ENCODE measurements at regions not wholly inside any gene's neighbourhood (a gene's known extent, or its start where the extent isn't known, plus 50 kb on each side); places are given as distances from the start of the nearest gene placed in this dataset.

GRCh38 chr15:100751585-100751984, 128.0 kb upstream of the ALDH1A3 start:
- TF ChIP-seq POLR2AphosphoS5 (IDR thresholded peaks at IDR 0.05; ENCODE audit: low read depth, low read length) (no peak), POLR2A (IDR thresholded peaks at IDR 0.05; ENCODE audit: low read depth, low read length) (no peak), TAF1 (IDR thresholded peaks at IDR 0.05; ENCODE audit: borderline replicate concordance, low read depth, low read length) (no peak)
- FAIRE-seq (no peak), DNase-seq (ENCODE audit: insufficient read length) (no peak)

- no peak for TF ChIP-seq POLR2AphosphoS5 (IDR thresholded peaks at IDR 0.05; ENCODE audit: low read depth, low read length)
- FAIRE-seq: no peak
- no peak for DNase-seq (ENCODE audit: insufficient read length)
These were observed 126.1 kb upstream of the ALDH1A3 start for GRCh38 chr15:100753503-100753902.

- no peak for FAIRE-seq
- TF ChIP-seq POLR2A (IDR thresholded peaks at IDR 0.05; ENCODE audit: low read depth, low read length) (no peak), TAF1 (IDR thresholded peaks at IDR 0.05; ENCODE audit: borderline replicate concordance, low read depth, low read length) (no peak), POLR2AphosphoS5 (IDR thresholded peaks at IDR 0.05; ENCODE audit: low read depth, low read length) (no peak)
- no peak for DNase-seq (ENCODE audit: insufficient read length)
These were observed 122.0 kb upstream of the ALDH1A3 start for GRCh38 chr15:100757661-100758060.

- DNase-seq (ENCODE audit: insufficient read length) (no peak), FAIRE-seq (no peak)
- TF ChIP-seq POLR2AphosphoS5 (IDR thresholded peaks at IDR 0.05; ENCODE audit: low read depth, low read length): no peak
- no peak for TF ChIP-seq POLR2A (IDR thresholded peaks at IDR 0.05; ENCODE audit: low read depth, low read length)
- TF ChIP-seq TAF1 (IDR thresholded peaks at IDR 0.05; ENCODE audit: borderline replicate concordance, low read depth, low read length): no peak
These were observed 121.1 kb upstream of the ALDH1A3 start for GRCh38 chr15:100758555-100758954.

GRCh38 chr15:100759106-100759505, 120.5 kb upstream of the ALDH1A3 start:
- FAIRE-seq (no peak), DNase-seq (ENCODE audit: insufficient read length) (no peak)
- TF ChIP-seq POLR2AphosphoS5 (IDR thresholded peaks at IDR 0.05; ENCODE audit: low read depth, low read length) (no peak), POLR2A (IDR thresholded peaks at IDR 0.05; ENCODE audit: low read depth, low read length) (no peak), TAF1 (IDR thresholded peaks at IDR 0.05; ENCODE audit: borderline replicate concordance, low read depth, low read length) (no peak)

GRCh38 chr15:100759698-100760356, 119.8 kb upstream of the ALDH1A3 start:
- TF ChIP-seq TAF1 (IDR thresholded peaks at IDR 0.05; ENCODE audit: borderline replicate concordance, low read depth, low read length): no peak
- no peak for TF ChIP-seq POLR2A (IDR thresholded peaks at IDR 0.05; ENCODE audit: low read depth, low read length)
- TF ChIP-seq POLR2AphosphoS5 (IDR thresholded peaks at IDR 0.05; ENCODE audit: low read depth, low read length): no peak
- FAIRE-seq: no peak
- no peak for DNase-seq (ENCODE audit: insufficient read length)

- FAIRE-seq (no peak), DNase-seq (ENCODE audit: insufficient read length) (no peak)
- TF ChIP-seq POLR2A (IDR thresholded peaks at IDR 0.05; ENCODE audit: low read depth, low read length) (no peak), POLR2AphosphoS5 (IDR thresholded peaks at IDR 0.05; ENCODE audit: low read depth, low read length) (no peak), TAF1 (IDR thresholded peaks at IDR 0.05; ENCODE audit: borderline replicate concordance, low read depth, low read length) (no peak)
These were observed 119.2 kb upstream of the ALDH1A3 start for GRCh38 chr15:100760357-100760903.

GRCh38 chr15:100761290-100761935, 118.2 kb upstream of the ALDH1A3 start:
- TF ChIP-seq POLR2A (IDR thresholded peaks at IDR 0.05; ENCODE audit: low read depth, low read length) (no peak), POLR2AphosphoS5 (IDR thresholded peaks at IDR 0.05; ENCODE audit: low read depth, low read length) (no peak), TAF1 (IDR thresholded peaks at IDR 0.05; ENCODE audit: borderline replicate concordance, low read depth, low read length) (no peak)
- DNase-seq (ENCODE audit: insufficient read length): no peak
- no peak for FAIRE-seq

- TF ChIP-seq TAF1 (IDR thresholded peaks at IDR 0.05; ENCODE audit: borderline replicate concordance, low read depth, low read length): no peak
- no peak for TF ChIP-seq POLR2A (IDR thresholded peaks at IDR 0.05; ENCODE audit: low read depth, low read length)
- no peak for TF ChIP-seq POLR2AphosphoS5 (IDR thresholded peaks at IDR 0.05; ENCODE audit: low read depth, low read length)
- DNase-seq (ENCODE audit: insufficient read length) (no peak), FAIRE-seq (no peak)
These were observed 117.3 kb upstream of the ALDH1A3 start for GRCh38 chr15:100762289-100762688.

- no peak for FAIRE-seq
- DNase-seq (ENCODE audit: insufficient read length): no peak
- TF ChIP-seq POLR2AphosphoS5 (IDR thresholded peaks at IDR 0.05; ENCODE audit: low read depth, low read length) (no peak), TAF1 (IDR thresholded peaks at IDR 0.05; ENCODE audit: borderline replicate concordance, low read depth, low read length) (no peak), POLR2A (IDR thresholded peaks at IDR 0.05; ENCODE audit: low read depth, low read length) (no peak)
These were observed 116.5 kb upstream of the ALDH1A3 start for GRCh38 chr15:100762913-100763834.
